ENCODE measurements at regions not wholly inside any gene's neighbourhood (a gene's known extent, or its start where the extent isn't known, plus 50 kb on each side); places are given as distances from the start of the nearest gene placed in this dataset.

DNA sequence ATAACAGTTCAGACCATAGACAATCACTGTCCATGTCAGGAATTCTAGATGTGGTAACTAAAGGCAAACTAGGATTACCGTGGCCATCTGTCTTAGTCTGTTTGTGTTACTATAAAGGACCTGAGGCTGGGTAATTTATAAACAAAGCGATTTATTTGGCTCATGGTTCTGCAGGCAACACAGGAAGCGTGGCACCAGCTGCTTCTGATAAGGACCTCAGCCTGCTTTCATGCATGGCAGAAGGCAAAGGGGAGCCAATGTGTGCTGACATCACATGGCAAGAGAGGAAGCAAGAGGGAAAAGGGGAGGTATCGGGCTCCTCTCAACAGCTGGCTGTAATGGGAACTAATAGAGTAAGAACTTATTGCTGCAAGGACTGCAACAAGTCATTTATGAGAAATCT, 376.7 kb downstream of the GPM6A start:
- no peak overlapping the region for H3K9ac ChIP-seq (ENCODE audit: insufficient read depth in 1 of 2, low read depth in 2 of 2, low read length in 2 of 2)
- H3K79me2 ChIP-seq (ENCODE audit: control insufficient read depth, insufficient read depth, low read length), result no peaks in the 10 kb centered on the region
- no peak overlapping the region for H3K4me3 ChIP-seq
- WGBS (ENCODE audit: insufficient coverage, low coverage, missing lambda C conversion rate), result 2% methylated on average over 4 of the region's 4 CpGs
- H3K36me3 ChIP-seq (ENCODE audit: control insufficient read depth, insufficient read depth, low read length), result no peaks in the 10 kb centered on the region
- no peak for DNase-seq (ENCODE audit: extremely low read depth in 1 of 4, low spot score in 3 of 4)
- H3K27ac ChIP-seq (ENCODE audit: extremely low read depth, low read depth, low read length), result no peak overlapping the region
- H3K9me1 ChIP-seq (ENCODE audit: control insufficient read depth, insufficient read depth, low read length), result no peaks in the 10 kb centered on the region
- no peaks in the 10 kb centered on the region for H3K27me3 ChIP-seq (ENCODE audit: control insufficient read depth in 2 of 2, insufficient read depth in 2 of 2, low read length in 2 of 2)
- no peak for ATAC-seq
- no peak overlapping the region for H2AFZ ChIP-seq (ENCODE audit: low read depth, low read length)
- FAIRE-seq, result no peak
- no peaks in the 10 kb centered on the region for H3K4me1 ChIP-seq (replicated peaks in 1 of 2; ENCODE audit: control insufficient read depth in 2 of 2, insufficient read depth in 2 of 2, low read length in 2 of 2)
- intact Hi-C loops (cut with micrococcal nuclease), result no loop called here
- ChIA-PET CTCF (ENCODE audit: low intra/inter-chr PET ratio) (no interaction called here), POLR2A (no interaction called here)
- no peaks in the 10 kb centered on the region for H3K9me3 ChIP-seq (replicated peaks; ENCODE audit: control insufficient read depth, insufficient read depth, low read depth, low read length)
- BruUV-seq (replicated peaks), result no TSS peak
- TF ChIP-seq RB1 (IDR thresholded peaks at IDR 0.05; ENCODE audit: low read depth) (no peak), ZNF316 (IDR thresholded peaks at IDR 0.05) (no peak), XRCC5 (IDR thresholded peaks at IDR 0.05; ENCODE audit: low read depth, low read length) (no peak), SIRT6 (IDR thresholded peaks at IDR 0.05; ENCODE audit: low read depth, low read length) (no peak), CEBPB (tag; IDR thresholded peaks at IDR 0.05) (no peak), BCOR (IDR thresholded peaks at IDR 0.05) (no peak), FOSL1 (tag; conservative IDR thresholded peaks at IDR 0.05) (no peak), ARHGAP35 (IDR thresholded peaks at IDR 0.05; ENCODE audit: partially characterized antibody) (no peak), CBX2 (IDR thresholded peaks at IDR 0.05; ENCODE audit: insufficient read depth, low read length, poor library complexity, severe bottlenecking) (no peak), EGR1 (conservative IDR thresholded peaks at IDR 0.05) (no peak), ZNF143 (CRISPR knock-in tag; IDR thresholded peaks at IDR 0.05) (no peak), ZNF668 (CRISPR knock-in tag; IDR thresholded peaks at IDR 0.05) (no peak), GTF2A2 (tag; IDR thresholded peaks at IDR 0.05) (no peak), POLR3G (IDR thresholded peaks at IDR 0.05; ENCODE audit: extremely low read depth, insufficient read length, insufficient replicate concordance) (no peak), C11orf30 (IDR thresholded peaks at IDR 0.05; ENCODE audit: low read depth) (no peak), GATAD2B (IDR thresholded peaks at IDR 0.05; ENCODE audit: borderline replicate concordance) (no peak), RBM22 (IDR thresholded peaks at IDR 0.05; ENCODE audit: low read depth, low read length, poor library complexity, severe bottlenecking) (no peak)
- TF ChIP-seq, protein P1, sequence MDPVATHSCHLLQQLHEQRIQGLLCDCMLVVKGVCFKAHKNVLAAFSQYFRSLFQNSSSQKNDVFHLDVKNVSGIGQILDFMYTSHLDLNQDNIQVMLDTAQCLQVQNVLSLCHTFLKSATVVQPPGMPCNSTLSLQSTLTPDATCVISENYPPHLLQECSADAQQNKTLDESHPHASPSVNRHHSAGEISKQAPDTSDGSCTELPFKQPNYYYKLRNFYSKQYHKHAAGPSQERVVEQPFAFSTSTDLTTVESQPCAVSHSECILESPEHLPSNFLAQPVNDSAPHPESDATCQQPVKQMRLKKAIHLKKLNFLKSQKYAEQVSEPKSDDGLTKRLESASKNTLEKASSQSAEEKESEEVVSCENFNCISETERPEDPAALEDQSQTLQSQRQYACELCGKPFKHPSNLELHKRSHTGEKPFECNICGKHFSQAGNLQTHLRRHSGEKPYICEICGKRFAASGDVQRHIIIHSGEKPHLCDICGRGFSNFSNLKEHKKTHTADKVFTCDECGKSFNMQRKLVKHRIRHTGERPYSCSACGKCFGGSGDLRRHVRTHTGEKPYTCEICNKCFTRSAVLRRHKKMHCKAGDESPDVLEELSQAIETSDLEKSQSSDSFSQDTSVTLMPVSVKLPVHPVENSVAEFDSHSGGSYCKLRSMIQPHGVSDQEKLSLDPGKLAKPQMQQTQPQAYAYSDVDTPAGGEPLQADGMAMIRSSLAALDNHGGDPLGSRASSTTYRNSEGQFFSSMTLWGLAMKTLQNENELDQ (CRISPR knock-in tag; IDR thresholded peaks at IDR 0.05; ENCODE audit: borderline replicate concordance), result no peak
- TF ChIP-seq, protein P2, sequence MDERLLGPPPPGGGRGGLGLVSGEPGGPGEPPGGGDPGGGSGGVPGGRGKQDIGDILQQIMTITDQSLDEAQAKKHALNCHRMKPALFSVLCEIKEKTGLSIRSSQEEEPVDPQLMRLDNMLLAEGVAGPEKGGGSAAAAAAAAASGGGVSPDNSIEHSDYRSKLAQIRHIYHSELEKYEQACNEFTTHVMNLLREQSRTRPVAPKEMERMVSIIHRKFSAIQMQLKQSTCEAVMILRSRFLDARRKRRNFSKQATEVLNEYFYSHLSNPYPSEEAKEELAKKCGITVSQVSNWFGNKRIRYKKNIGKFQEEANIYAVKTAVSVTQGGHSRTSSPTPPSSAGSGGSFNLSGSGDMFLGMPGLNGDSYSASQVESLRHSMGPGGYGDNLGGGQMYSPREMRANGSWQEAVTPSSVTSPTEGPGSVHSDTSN (CRISPR knock-in tag; IDR thresholded peaks at IDR 0.05; ENCODE audit: low read depth), result no peak
- TF ChIP-seq, protein P2 (tag; conservative IDR thresholded peaks at IDR 0.05; ENCODE audit: low read depth), result no peak
- in situ Hi-C loops (cut with MboI), result no loop called here
- no peak overlapping the region for H3K4me2 ChIP-seq (ENCODE audit: insufficient read depth, low read length)
- no peaks in the 10 kb centered on the region for H4K20me1 ChIP-seq (replicated peaks; ENCODE audit: control insufficient read depth, insufficient read depth, low read length)

Measured in K562 (cell line).